Testis (tissue), 2 donors: ENCODE measurements at regions not wholly inside any gene's neighbourhood (a gene's known extent, or its start where the extent isn't known, plus 50 kb on each side); places are given as distances from the start of the nearest gene placed in this dataset.

Experiments
- DNase-seq: peaks from one replicate; pipeline ENCODE4 v3.0.0-alpha.2; 2019
- H3K27ac ChIP-seq, 2 donors: fragments of 200-600 bp; sonication (generic); one replicate each; pipeline ENCODE4 v1.5.1; 2019
- H3K27me3 ChIP-seq: fragments of 200-600 bp; sonication (generic); one replicate; pipeline ENCODE4 v1.5.1; 2019
- H3K36me3 ChIP-seq: fragments of 200-600 bp; sonication (generic); one replicate; pipeline ENCODE4 v1.5.1; 2017; ENCODE audit warnings: low read depth; ENCODE audit errors: missing control alignments
- H3K4me1 ChIP-seq: fragments of 200-600 bp; sonication (generic); one replicate; pipeline ENCODE4 v1.5.1; 2019
- H3K4me3 ChIP-seq, 2 donors: fragments of 200-600 bp; sonication (generic); one replicate each; pipeline ENCODE4 v1.5.1; 2017 to 2019
- H3K9me3 ChIP-seq: fragments of 200-600 bp; sonication (generic); one replicate; pipeline ENCODE4 v1.5.1; 2017
- POLR2A ChIP-seq: fragments of 450-650 bp; IDR thresholded peaks from one replicate; pipeline ENCODE4 v1.6.1; 2017; ENCODE audit warnings: antibody characterized with exemption, mild to moderate bottlenecking, moderate library complexity
- WGBS, 2 donors: methylation state at CpG; one replicate each; pipeline ENCODE4 v1.1.5; 2018; 5-methylcytosine and 5-hydroxymethylcytosine counted together
- intact Hi-C: fragments of 100-400 bp; cut with DNase I; formaldehyde crosslinking; loops from one replicate; pipeline ENCODE4 v1.15.1; 2023; ENCODE audit warnings: low total_unique reads
- TF ChIP-seq, protein P1 (sequence below), 3 experiments: fragments of 450-650 bp in 2 of 3; fragments of 200-600 bp in 1 of 3; sonication (generic) in 1 of 3; IDR thresholded peaks; one replicate each; pipeline ENCODE4 v1.5.1; 2016 to 2019; ENCODE audit warnings: antibody characterized with exemption in 3 of 3, mild to moderate bottlenecking in 2 of 3, moderate library complexity in 1 of 3

DNA sequence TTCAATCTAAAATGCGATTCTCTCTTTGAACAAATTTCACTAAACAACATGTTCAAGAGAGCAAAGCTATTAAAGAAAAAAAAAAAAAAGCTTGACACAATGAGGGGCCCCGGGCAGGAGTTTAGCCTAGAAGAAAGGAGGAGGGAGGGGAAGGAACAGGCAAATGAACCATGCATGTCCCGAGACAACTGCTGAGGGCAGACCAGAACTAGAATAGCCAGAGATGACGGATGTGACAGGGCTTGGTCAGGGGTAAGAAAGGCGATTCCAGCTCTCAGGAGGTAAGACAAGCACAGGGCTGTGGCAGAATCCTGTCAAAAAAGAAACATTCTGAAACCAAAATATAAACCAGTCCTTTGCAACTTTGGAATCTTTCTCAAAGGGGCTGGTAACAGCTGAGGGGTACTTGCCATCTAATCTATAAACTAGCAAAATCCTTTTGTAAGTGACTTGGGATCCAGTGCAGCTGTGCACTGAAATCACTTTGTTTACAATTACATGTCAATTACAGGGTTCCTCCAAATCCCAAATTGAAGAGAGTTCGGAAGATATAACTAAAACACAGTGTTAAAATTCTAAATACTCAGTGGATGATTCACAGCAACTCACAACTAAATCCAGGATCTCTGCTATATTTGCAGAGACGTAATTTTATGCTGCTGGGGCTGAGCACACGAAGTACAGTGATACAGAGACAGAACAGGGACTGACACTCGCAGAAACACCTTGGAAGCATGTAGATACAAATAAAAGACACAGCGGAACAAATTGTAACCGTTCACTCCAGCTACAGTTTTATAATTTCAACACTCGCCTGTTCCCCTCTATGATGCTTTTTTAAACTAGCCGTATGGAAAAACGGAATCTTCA is 567.4 kb upstream of the ZFHX3 start:
- Histone ChIP-seq H3K36me3 (no peaks in the 10 kb centered on the region), H3K27ac (no peak overlapping the region), H3K9me3 (no peaks in the 10 kb centered on the region), H3K4me3 (no peak overlapping the region), H3K27me3 (no peaks in the 10 kb centered on the region), H3K4me1 (no peaks in the 10 kb centered on the region)
- intact Hi-C loops: no loop called here
- no peak for DNase-seq
- 54 to 57% methylated on average over 14 of the region's 14 CpGs for whole genome bisulfite sequencing, 2 donors
- TF ChIP-seq, protein P1, sequence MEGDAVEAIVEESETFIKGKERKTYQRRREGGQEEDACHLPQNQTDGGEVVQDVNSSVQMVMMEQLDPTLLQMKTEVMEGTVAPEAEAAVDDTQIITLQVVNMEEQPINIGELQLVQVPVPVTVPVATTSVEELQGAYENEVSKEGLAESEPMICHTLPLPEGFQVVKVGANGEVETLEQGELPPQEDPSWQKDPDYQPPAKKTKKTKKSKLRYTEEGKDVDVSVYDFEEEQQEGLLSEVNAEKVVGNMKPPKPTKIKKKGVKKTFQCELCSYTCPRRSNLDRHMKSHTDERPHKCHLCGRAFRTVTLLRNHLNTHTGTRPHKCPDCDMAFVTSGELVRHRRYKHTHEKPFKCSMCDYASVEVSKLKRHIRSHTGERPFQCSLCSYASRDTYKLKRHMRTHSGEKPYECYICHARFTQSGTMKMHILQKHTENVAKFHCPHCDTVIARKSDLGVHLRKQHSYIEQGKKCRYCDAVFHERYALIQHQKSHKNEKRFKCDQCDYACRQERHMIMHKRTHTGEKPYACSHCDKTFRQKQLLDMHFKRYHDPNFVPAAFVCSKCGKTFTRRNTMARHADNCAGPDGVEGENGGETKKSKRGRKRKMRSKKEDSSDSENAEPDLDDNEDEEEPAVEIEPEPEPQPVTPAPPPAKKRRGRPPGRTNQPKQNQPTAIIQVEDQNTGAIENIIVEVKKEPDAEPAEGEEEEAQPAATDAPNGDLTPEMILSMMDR (IDR thresholded peaks at IDR 0.05): no peak
- no peak for TF ChIP-seq POLR2A

DNA sequence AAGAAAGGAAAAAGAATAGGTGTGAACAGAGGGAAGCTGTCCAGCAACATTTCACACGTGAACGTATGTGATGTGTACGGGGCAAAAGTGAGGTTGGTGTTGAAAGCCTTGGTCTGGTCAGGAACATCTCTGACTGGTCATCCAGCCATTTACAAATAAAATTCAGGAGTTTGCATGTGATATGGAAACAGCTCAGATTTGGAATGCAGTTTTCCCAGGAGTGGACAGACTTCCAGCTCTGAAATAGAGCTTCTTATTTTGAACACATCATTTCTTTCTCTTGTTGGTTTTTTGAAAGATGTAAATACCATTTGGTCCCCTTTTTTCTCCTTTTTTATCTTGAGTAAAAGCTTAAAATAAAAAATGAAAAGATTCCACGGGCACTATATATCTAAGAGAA is 566.2 kb upstream of the ZFHX3 start:
- WGBS, 2 donors: 77 to 78% methylated on average over 4 of the region's 4 CpGs
- DNase-seq: no peak
- Histone ChIP-seq H3K27me3 (no peaks in the 10 kb centered on the region), H3K9me3 (no peaks in the 10 kb centered on the region), H3K36me3 (no peaks in the 10 kb centered on the region), H3K4me1 (no peaks in the 10 kb centered on the region), H3K27ac (no peak overlapping the region), H3K4me3 (no peak overlapping the region)
- TF ChIP-seq, protein P1 (IDR thresholded peaks at IDR 0.05): no peak
- no peak for TF ChIP-seq POLR2A
- intact Hi-C loops: no loop called here

DNA sequence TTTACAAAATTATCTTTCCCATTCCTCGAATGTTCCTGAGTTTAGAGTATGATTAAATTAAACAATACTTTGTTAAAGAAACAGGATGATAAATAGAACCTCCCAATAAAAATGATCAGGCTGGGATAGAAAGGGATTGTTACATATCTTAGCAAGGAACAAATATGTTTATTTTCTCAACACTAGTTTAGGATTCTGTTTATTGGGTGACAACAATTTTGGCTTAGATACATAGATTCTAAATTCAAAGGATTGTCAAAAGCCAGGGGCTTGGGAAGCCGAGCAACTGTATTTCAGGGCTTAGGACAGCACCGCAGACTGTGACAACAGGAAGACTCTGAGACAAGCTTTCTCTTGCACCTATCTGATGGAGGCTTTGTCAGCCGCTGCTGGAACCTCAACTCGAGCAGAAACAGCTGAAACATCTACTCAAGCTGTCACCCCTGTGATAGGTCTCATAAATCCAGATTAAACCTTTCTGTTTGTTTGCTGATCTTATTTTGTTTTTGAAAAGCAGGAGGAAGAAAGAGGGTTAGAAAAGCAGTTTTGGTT is 562.8 kb upstream of the ZFHX3 start:
- H3K4me1 ChIP-seq: no peaks in the 10 kb centered on the region
- no peak overlapping the region for H3K27ac ChIP-seq
- intact Hi-C loops: no loop called here
- 52 to 57% methylated on average over 5 of the region's 5 CpGs for WGBS, 2 donors
- DNase-seq: no peak
- no peaks in the 10 kb centered on the region for H3K9me3 ChIP-seq
- no peaks in the 10 kb centered on the region for H3K27me3 ChIP-seq
- no peaks in the 10 kb centered on the region for H3K36me3 ChIP-seq
- TF ChIP-seq, protein P1 (IDR thresholded peaks at IDR 0.05): no peak
- TF ChIP-seq POLR2A: no peak
- H3K4me3 ChIP-seq: no peak overlapping the region

DNA sequence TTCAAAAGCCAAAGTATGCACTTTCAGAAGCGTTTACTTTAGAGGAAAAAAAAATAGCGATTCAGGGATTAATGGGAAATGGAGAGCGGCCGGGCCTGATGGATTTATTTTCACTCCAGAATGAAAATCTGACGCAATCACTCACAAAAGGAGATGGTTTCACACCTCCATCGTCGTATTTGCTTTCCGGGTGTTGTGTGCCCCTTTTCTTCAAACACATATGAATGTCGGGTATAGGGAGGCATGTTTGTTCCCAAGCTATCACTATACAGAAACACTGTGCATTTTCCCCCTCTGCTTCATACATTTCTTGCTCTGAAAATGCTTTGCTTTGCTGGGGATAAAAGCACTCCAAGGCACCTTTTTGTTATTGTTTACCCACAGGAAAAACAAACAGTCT is 562.2 kb upstream of the ZFHX3 start:
- Histone ChIP-seq H3K27ac (no peak overlapping the region), H3K27me3 (no peaks in the 10 kb centered on the region), H3K4me1 (no peaks in the 10 kb centered on the region), H3K9me3 (no peaks in the 10 kb centered on the region), H3K36me3 (no peaks in the 10 kb centered on the region), H3K4me3 (no peak overlapping the region)
- 49 to 50% methylated on average over 9 of the region's 9 CpGs for WGBS, 2 donors
- DNase-seq: no peak
- intact Hi-C loops: no loop called here
- TF ChIP-seq, protein P1 (IDR thresholded peaks at IDR 0.05): no peak
- TF ChIP-seq POLR2A: no peak
